ENCODE measurements at regions not wholly inside any gene's neighbourhood (a gene's known extent, or its start where the extent isn't known, plus 50 kb on each side); places are given as distances from the start of the nearest gene placed in this dataset.

DNA sequence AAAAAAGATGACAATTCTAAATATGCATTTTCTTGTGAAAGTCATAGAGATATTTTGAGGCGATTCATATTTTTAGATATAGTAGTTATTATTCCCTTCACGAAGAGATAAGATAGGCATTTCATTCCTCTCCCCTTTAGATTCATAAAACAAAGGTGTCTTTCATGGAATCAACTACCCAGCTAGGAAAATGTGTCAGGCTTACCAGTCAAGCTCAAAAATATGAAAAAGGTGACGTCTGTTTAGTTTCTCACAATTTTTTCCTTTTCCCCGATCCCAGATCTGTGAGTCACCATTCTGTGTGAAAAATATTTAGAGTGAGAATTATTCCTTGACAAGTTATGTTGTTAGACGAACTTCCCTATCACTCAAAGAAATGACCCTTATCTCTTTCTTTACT is 95.4 kb upstream of the FN1 start:
- DNase-seq (ENCODE audit: low read depth) = no peak
- TF ChIP-seq, protein P1, sequence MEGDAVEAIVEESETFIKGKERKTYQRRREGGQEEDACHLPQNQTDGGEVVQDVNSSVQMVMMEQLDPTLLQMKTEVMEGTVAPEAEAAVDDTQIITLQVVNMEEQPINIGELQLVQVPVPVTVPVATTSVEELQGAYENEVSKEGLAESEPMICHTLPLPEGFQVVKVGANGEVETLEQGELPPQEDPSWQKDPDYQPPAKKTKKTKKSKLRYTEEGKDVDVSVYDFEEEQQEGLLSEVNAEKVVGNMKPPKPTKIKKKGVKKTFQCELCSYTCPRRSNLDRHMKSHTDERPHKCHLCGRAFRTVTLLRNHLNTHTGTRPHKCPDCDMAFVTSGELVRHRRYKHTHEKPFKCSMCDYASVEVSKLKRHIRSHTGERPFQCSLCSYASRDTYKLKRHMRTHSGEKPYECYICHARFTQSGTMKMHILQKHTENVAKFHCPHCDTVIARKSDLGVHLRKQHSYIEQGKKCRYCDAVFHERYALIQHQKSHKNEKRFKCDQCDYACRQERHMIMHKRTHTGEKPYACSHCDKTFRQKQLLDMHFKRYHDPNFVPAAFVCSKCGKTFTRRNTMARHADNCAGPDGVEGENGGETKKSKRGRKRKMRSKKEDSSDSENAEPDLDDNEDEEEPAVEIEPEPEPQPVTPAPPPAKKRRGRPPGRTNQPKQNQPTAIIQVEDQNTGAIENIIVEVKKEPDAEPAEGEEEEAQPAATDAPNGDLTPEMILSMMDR (IDR thresholded peaks at IDR 0.05; ENCODE audit: control insufficient read depth, extremely low read depth, insufficient read depth) = no peak
- no peak overlapping the region for H3K4me3 ChIP-seq (ENCODE audit: low read depth, low read length)

DNA sequence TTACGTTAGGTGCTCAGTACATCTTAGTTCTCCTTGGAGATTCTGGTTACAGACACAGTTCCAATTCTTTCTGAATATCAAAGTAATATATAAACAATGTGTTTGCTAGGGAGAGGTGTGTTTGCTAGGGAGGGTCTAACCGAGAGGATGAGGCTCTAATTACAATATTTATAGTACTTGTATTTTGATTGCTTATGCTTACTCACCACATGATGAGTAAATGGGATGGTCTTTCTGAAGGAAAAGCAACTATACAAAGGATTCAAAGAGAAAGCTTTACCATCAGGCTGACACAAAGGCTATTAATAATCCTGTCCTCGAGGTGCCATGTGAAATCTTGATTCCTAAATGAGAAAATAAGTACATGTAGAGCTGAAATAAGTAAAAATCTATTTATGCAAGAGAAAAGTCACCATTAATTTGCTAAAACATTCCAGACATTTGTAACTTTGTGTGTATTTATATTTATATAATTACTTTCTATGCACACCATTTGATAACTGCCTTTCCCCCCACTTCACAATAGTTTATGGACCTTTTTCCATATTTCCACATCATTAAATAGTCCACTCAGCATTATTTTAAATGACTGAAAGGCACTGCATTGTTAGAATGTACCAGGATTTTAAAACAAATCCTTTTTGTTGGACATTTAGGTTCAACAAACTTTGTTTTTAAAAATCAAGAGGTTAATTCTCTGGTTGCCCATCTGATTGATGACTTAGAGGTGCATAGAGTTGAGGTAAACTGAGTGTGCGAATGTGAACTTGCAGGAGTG is 94.5 kb upstream of the FN1 start:
- TF ChIP-seq, protein P1 (IDR thresholded peaks at IDR 0.05; ENCODE audit: control insufficient read depth, extremely low read depth, insufficient read depth) = no peak
- no peak overlapping the region for H3K4me3 ChIP-seq (ENCODE audit: low read depth, low read length)
- DNase-seq (ENCODE audit: low read depth) = no peak

DNA sequence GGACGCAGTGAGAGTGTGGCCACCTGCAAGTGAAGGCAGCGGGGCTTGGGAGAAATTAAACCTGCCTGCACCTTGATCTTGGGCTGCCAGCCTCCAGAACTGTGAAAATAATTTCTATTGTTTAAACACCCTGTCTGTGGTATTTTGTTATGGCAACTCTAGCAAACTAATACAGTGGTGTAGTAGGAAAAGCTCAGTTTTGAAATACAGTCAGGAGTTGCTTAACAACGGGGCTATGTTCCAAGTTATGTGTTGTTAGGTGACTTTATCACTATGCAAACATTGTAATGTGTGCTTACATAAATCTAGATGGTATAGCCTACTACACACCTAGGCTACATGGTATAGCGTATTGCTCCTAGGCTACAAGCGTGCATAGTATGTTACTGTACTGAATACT is 93.4 kb upstream of the FN1 start:
- H3K4me3 ChIP-seq (ENCODE audit: low read depth, low read length) = no peak overlapping the region
- peak; percentile 76 for DNase-seq (ENCODE audit: low read depth)
- TF ChIP-seq, protein P1 (IDR thresholded peaks at IDR 0.05; ENCODE audit: control insufficient read depth, extremely low read depth, insufficient read depth) = no peak

DNA sequence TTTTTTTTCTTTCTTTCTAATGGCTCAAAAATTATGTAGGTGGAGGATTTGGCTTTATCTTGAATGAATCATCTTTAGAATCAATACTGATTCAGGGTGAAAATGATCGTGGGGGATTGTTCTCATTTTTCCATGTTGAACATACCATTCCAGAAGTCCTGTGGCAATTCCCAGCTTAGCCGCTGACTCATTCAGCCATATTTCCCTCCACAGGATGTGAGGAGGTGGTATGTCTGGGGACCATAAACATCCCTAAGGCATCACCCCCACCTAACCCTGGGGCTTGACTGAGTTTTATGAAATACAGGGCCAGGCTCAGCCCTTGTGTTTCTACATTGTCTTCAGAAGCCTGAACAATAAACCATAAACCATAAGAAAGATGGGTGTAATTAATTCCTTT is 92.7 kb upstream of the FN1 start:
- no peak overlapping the region for H3K4me3 ChIP-seq (ENCODE audit: low read depth, low read length)
- TF ChIP-seq, protein P1 (IDR thresholded peaks at IDR 0.05; ENCODE audit: control insufficient read depth, extremely low read depth, insufficient read depth) = no peak
- DNase-seq (ENCODE audit: low read depth) = no peak

DNA sequence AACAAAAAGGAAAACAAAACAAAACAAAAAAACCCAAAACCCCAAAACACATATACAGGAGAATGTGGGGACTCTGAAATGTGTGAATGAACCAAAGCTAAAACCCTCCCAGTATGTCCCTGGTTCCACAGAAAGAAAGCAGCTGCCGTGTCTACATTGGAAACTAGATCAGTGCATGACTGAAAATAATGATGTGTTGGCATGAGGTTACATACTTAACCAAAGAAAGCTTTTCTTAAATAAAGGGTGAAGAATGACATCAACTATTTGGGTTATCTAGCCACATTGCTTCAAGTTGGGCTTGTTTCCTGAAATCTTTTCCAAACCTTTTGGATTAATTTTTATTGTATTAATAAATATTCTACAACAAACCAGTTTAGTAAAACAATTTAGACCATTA is 91.9 kb upstream of the FN1 start:
- DNase-seq (ENCODE audit: low read depth) = no peak

DNA sequence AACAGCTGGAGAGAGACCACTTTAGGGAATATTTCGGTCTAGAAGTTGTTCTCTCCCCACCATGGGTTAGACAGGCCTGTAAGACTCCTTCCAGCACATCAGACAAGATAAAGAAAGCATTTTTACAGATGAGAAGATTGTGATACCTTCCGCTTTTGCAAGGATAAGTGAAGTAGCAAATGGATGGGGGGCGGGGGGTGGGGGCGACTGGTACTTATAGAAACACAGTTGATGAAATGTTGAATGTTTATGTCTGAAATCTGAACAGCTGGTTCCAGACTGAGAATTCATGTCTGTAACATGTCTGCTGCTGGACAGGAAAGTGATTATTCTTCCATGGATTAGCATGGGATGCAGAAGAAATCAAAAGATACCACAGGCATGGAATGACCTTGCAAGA is 90.5 kb upstream of the FN1 start:
- no peak overlapping the region for H3K4me3 ChIP-seq (ENCODE audit: low read depth, low read length)
- no peak for DNase-seq (ENCODE audit: low read depth)
- TF ChIP-seq, protein P1 (IDR thresholded peaks at IDR 0.05; ENCODE audit: control insufficient read depth, extremely low read depth, insufficient read depth) = no peak

More for the DNA sequence above, 91.9 kb upstream of the FN1 start:
- TF ChIP-seq, protein P1 (IDR thresholded peaks at IDR 0.05; ENCODE audit: control insufficient read depth, extremely low read depth, insufficient read depth) = no peak
- no peak overlapping the region for H3K4me3 ChIP-seq (ENCODE audit: low read depth, low read length)

DNA sequence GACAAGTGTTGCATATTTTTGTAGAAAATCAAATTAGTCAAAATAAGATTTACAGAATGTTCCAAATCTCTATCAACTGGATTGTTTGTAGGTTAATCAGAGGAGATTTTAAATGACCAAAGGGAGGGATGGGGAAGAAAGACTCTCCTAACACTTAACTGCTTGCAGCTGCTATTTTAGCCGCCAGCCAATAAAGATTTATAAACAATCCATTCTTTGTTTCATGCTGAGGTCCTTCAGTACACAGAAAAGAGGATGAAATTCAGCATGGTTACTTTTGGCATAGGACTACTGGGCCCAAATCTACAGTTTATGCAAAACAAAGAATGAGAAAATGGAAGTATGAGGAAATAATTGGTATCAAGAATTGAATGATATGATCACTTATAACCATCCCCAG is 86.4 kb upstream of the FN1 start:
- no peak for DNase-seq (ENCODE audit: low read depth)
- TF ChIP-seq, protein P1 (IDR thresholded peaks at IDR 0.05; ENCODE audit: control insufficient read depth, extremely low read depth, insufficient read depth) = no peak
- no peak overlapping the region for H3K4me3 ChIP-seq (ENCODE audit: low read depth, low read length)
